HL-60 (cell line): ENCODE measurements at regions not wholly inside any gene's neighbourhood (a gene's known extent, or its start where the extent isn't known, plus 50 kb on each side); places are given as distances from the start of the nearest gene placed in this dataset.

Experiments used
- DNase-seq, 2 experiments: peaks; one replicate each; pipeline ENCODE4 v3.0.0-alpha.2; 2010 to 2020; ENCODE audit warnings: low read depth in 1 of 2, low spot score in 1 of 2
- H3K27ac ChIP-seq: fragments of 250-450 bp; sonication (Bioruptor Pico); replicated peaks from 2 replicates; pipeline ENCODE4 v1.5.1; 2020; ENCODE audit warnings: mild to moderate bottlenecking, moderate library complexity
- H3K27me3 ChIP-seq: fragments of 250-450 bp; sonication (Bioruptor Pico); 2 replicates; pipeline ENCODE4 v1.5.1; 2021; ENCODE audit warnings: mild to moderate bottlenecking, moderate library complexity; ENCODE audit not compliant: insufficient read depth, poor library complexity, severe bottlenecking
- H3K4me3 ChIP-seq: replicated peaks from 2 replicates; pipeline ENCODE4 v1.5.1; 2011; ENCODE audit warnings: mild to moderate bottlenecking, control low read depth, low read length; ENCODE audit not compliant: insufficient read depth
- CTCF ChIP-seq: IDR thresholded peaks from one replicate; pipeline ENCODE4 v1.5.1; 2011; ENCODE audit warnings: low read length, control low read depth, inconsistent platforms; ENCODE audit not compliant: insufficient read depth
- GABPA ChIP-seq: IDR thresholded peaks from 2 replicates; pipeline ENCODE4 v1.6.1; 2012; ENCODE audit warnings: low read depth
- POLR2AphosphoS5 ChIP-seq: IDR thresholded peaks from 2 replicates; pipeline ENCODE4 v1.6.1; 2012; ENCODE audit warnings: low read depth
- REST ChIP-seq: IDR thresholded peaks from 2 replicates; pipeline ENCODE4 v1.6.1; 2012; ENCODE audit warnings: low read depth; ENCODE audit not compliant: insufficient replicate concordance
- SPI1 ChIP-seq: IDR thresholded peaks from 2 replicates; pipeline ENCODE4 v1.6.1; 2012; ENCODE audit warnings: low read depth, mild to moderate bottlenecking, borderline replicate concordance

DNA sequence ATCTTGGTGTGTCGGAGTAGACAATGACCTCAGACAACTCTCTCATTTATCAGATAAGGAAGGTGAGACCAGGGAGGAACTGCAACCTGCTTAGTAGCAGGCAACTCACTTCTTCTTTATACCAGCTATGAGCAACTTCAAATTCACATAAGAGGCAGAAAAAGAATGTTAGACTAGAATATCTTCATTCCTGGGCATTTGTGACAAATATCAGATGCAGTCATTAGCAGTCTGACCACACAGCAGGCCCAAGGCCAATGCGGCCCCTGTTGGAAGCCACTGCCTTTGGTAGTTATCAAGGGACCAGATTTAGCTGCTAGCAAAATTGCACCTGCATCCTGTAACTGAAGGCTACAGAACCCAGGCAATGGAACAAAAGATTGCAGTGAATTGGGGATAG lies 219.2 kb upstream of the RASGEF1B start:
- H3K27ac ChIP-seq: no peak overlapping the region
- TF ChIP-seq SPI1 (no peak), CTCF (no peak), REST (no peak), POLR2AphosphoS5 (no peak), GABPA (no peak)

DNA sequence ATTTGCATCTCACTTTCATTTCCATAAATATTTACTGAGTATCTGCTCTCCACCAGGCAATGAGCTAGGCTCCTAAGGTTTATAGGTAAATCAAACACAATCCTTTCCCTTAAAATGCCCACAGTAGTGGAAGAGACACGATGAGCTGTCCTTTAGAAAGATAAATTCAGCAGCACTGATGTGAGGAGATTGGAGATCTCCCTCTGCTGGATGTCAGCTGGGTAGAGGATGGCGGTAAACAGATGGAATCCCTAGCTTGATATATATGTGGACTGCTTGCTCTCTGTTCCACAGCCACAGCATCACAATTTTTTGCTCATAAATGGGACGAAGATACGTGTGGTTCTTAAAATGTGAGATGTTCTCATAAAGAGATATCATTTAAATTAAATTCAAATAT lies 216.4 kb upstream of the RASGEF1B start:
- H3K27me3 ChIP-seq: no peaks in the 10 kb centered on the region
- DNase-seq: no peak
- no peak overlapping the region for H3K27ac ChIP-seq
- no peak overlapping the region for H3K4me3 ChIP-seq
- TF ChIP-seq SPI1: no peak
- no peak for TF ChIP-seq POLR2AphosphoS5
- no peak for TF ChIP-seq GABPA
- no peak for TF ChIP-seq CTCF
- TF ChIP-seq REST: no peak

More for the DNA sequence above, 219.2 kb upstream of the RASGEF1B start:
- Histone ChIP-seq H3K27me3 (no peaks in the 10 kb centered on the region), H3K4me3 (no peak overlapping the region)
- DNase-seq: no peak

DNA sequence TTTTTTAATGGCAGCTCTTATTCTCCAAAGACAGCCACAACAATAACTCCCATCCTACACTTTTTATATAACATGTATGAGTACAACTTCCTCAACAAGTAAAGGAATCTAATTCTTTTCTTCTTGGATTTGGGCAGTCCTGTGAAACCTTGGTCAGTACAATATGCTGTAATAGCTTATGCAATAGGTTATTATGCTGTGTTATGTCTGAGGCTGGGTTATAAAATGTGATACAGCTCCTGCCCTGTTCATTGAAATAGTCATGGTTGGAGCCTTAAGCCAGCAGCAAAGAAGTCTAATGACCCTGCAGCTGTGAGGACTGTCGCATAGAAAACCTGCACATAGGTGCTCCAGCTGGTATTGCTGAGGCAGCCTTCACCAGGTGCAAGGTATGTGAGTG lies 215.8 kb upstream of the RASGEF1B start:
- no peak for DNase-seq
- no peaks in the 10 kb centered on the region for H3K27me3 ChIP-seq
- TF ChIP-seq POLR2AphosphoS5 (no peak), CTCF (no peak), REST (no peak), GABPA (no peak), SPI1 (no peak)
- H3K4me3 ChIP-seq: no peak overlapping the region
- no peak overlapping the region for H3K27ac ChIP-seq
